ENCODE measurements at regions not wholly inside any gene's neighbourhood (a gene's known extent, or its start where the extent isn't known, plus 50 kb on each side); places are given as distances from the start of the nearest gene placed in this dataset.

DNA sequence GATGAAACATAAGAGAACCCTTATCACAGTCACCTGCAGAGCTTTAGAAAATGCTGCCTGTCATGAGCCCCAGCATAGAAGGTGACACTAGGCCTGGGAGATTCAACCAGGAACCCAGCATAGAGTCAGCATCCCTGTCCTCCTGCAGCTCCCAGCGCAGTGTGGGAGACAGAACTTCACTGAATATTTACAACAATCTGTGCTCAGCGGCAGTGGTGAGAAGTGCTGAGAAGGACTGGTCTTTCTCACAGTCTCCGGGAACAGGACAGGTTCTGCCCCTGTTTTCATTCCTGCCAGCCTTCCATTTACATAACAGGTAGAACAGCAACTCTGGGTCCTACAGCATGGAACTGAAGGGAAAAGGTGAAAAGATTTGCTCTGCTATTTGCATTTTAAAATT lies 83.5 kb upstream of the GADD45A start:
- Histone ChIP-seq H2AFZ (ENCODE audit: low read depth) (no peak overlapping the region), H4K20me1 (ENCODE audit: insufficient read depth) (no peaks in the 10 kb centered on the region), H3K27me3 (ENCODE audit: insufficient read depth, low read depth) (no peaks in the 10 kb centered on the region), H3K4me1 (ENCODE audit: low read depth, poor library complexity, severe bottlenecking) (no peaks in the 10 kb centered on the region), H3K27ac (no peak overlapping the region), H3K4me3 (IDR thresholded peaks at IDR 0.05; ENCODE audit: insufficient read depth, low read depth, low read length) (no peak overlapping the region), H3K79me2 (ENCODE audit: insufficient read depth, low read depth) (no peaks in the 10 kb centered on the region), H3K4me2 (no peak overlapping the region), H3K9ac (no peak overlapping the region), H3K36me3 (ENCODE audit: insufficient read depth) (no peaks in the 10 kb centered on the region)
- TF ChIP-seq, protein P1, sequence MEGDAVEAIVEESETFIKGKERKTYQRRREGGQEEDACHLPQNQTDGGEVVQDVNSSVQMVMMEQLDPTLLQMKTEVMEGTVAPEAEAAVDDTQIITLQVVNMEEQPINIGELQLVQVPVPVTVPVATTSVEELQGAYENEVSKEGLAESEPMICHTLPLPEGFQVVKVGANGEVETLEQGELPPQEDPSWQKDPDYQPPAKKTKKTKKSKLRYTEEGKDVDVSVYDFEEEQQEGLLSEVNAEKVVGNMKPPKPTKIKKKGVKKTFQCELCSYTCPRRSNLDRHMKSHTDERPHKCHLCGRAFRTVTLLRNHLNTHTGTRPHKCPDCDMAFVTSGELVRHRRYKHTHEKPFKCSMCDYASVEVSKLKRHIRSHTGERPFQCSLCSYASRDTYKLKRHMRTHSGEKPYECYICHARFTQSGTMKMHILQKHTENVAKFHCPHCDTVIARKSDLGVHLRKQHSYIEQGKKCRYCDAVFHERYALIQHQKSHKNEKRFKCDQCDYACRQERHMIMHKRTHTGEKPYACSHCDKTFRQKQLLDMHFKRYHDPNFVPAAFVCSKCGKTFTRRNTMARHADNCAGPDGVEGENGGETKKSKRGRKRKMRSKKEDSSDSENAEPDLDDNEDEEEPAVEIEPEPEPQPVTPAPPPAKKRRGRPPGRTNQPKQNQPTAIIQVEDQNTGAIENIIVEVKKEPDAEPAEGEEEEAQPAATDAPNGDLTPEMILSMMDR (conservative IDR thresholded peaks at IDR 0.05; ENCODE audit: low read depth, low read length), result no peak

DNA sequence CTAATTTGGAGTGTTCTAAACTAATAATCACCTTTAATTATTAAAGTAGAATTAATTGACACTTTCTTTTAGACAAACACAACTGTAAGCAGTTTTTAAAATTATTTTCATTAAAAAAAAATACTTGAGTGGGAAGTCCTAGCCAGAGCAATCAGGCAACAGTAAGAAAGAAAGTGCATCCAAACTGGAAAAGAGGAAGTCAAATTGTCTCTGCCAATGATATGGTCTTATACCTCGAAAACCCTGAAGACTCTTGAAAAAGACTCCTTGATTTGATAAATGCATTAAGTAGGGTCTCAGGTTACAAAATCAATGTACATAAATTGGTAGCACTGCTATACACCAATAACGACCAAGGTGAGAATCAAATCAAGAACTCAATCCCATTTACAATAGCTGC lies 83.0 kb upstream of the GADD45A start:
- TF ChIP-seq, protein P1 (conservative IDR thresholded peaks at IDR 0.05; ENCODE audit: low read depth, low read length), result no peak
- no peaks in the 10 kb centered on the region for H3K4me1 ChIP-seq (ENCODE audit: low read depth, poor library complexity, severe bottlenecking)
- H3K9ac ChIP-seq, result no peak overlapping the region
- H3K27me3 ChIP-seq (ENCODE audit: insufficient read depth, low read depth), result no peaks in the 10 kb centered on the region
- no peak overlapping the region for H3K4me3 ChIP-seq (IDR thresholded peaks at IDR 0.05; ENCODE audit: insufficient read depth, low read depth, low read length)
- no peak overlapping the region for H2AFZ ChIP-seq (ENCODE audit: low read depth)
- H3K27ac ChIP-seq, result no peak overlapping the region
- no peak overlapping the region for H3K4me2 ChIP-seq
- H3K79me2 ChIP-seq (ENCODE audit: insufficient read depth, low read depth), result no peaks in the 10 kb centered on the region
- H3K36me3 ChIP-seq (ENCODE audit: insufficient read depth), result no peaks in the 10 kb centered on the region
- no peaks in the 10 kb centered on the region for H4K20me1 ChIP-seq (ENCODE audit: insufficient read depth)

DNA sequence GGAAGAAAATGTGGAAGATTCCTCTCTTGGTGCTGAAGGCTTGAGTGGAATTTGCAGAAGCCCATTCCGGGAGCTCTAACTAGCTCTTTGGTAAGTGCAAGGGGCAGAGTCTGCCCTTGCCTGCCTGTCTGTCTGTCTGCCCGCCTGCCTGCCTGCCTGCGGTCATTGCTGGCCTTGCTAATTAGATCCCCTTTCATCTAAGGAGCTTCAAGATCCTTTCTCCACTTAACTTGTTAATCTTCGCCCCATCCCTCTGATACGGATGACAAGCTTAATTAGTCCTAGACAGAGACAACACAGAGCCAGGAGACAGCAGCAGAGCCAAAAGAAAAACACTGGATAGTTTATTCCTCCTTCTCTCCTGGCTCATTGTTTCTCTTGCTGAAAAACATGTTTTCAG lies 80.2 kb upstream of the GADD45A start:
- Histone ChIP-seq H3K4me3 (IDR thresholded peaks at IDR 0.05; ENCODE audit: insufficient read depth, low read depth, low read length) (no peak overlapping the region), H3K27me3 (ENCODE audit: insufficient read depth, low read depth) (no peaks in the 10 kb centered on the region), H3K27ac (no peak overlapping the region), H3K4me2 (no peak overlapping the region), H3K36me3 (ENCODE audit: insufficient read depth) (no peaks in the 10 kb centered on the region), H2AFZ (ENCODE audit: low read depth) (no peak overlapping the region), H3K9ac (no peak overlapping the region), H3K4me1 (ENCODE audit: low read depth, poor library complexity, severe bottlenecking) (peaks cover 3% of the 10 kb centered on the region), H4K20me1 (ENCODE audit: insufficient read depth) (no peaks in the 10 kb centered on the region), H3K79me2 (ENCODE audit: insufficient read depth, low read depth) (no peaks in the 10 kb centered on the region)
- TF ChIP-seq, protein P1 (conservative IDR thresholded peaks at IDR 0.05; ENCODE audit: low read depth, low read length), result no peak

DNA sequence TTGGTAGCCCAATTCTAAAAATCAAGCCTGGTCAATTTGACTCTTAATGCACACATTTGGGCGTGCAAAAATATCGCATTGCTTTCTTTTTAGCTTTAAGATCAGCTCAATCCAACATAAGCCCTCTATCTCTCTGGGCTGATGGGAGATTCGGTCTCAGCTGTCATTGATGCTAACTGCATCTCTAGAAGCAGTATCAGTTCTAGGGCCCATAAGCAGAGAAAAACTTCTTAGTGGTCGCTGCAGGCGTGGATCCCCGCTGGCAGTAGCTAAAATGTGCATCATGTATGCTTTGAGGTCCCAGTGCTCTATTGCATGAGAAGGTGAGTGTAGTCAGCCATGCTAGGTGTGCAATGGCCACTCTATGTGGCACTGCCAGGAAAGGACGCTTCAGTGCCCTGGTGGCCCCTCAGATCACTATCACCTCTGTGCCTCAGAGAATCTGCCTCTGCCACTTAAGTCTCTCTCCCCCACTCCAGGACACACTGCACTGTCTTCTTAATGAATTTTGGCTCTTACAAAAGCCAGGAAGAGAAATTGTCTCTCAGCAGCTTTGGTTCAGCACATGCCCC lies 79.7 kb upstream of the GADD45A start:
- no peaks in the 10 kb centered on the region for H3K27me3 ChIP-seq (ENCODE audit: insufficient read depth, low read depth)
- no peak overlapping the region for H2AFZ ChIP-seq (ENCODE audit: low read depth)
- H3K4me3 ChIP-seq (IDR thresholded peaks at IDR 0.05; ENCODE audit: insufficient read depth, low read depth, low read length), result no peak overlapping the region
- no peaks in the 10 kb centered on the region for H4K20me1 ChIP-seq (ENCODE audit: insufficient read depth)
- TF ChIP-seq, protein P1 (conservative IDR thresholded peaks at IDR 0.05; ENCODE audit: low read depth, low read length), result no peak
- H3K4me1 ChIP-seq (ENCODE audit: low read depth, poor library complexity, severe bottlenecking), result peaks cover 9% of the 10 kb centered on the region
- no peak overlapping the region for H3K4me2 ChIP-seq
- no peaks in the 10 kb centered on the region for H3K36me3 ChIP-seq (ENCODE audit: insufficient read depth)
- no peaks in the 10 kb centered on the region for H3K79me2 ChIP-seq (ENCODE audit: insufficient read depth, low read depth)
- no peak overlapping the region for H3K9ac ChIP-seq
- no peak overlapping the region for H3K27ac ChIP-seq
